ENCODE measurements at regions not wholly inside any gene's neighbourhood (a gene's known extent, or its start where the extent isn't known, plus 50 kb on each side); places are given as distances from the start of the nearest gene placed in this dataset.

DNA sequence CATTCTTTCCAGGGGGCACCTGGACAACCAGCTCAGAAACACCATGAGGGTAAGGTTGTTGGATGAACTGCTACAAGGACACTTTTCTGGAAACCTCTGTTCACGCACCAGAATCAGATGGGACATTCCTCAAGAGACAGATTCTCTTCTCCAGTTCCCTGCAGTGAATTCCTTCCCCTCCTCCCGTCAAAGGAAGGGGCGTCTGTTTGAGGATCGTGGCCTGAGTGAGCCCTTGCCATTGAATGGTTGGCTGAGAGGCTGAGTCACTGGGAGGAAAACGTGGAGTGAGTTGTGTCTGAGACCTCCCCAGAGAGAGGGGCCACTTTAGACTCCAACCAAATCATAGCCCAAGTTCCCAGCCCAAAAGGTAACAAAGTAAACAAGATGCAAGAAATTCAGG lies 79.4 kb upstream of the ZNF507 start:
- Histone ChIP-seq H3K27me3 (peaks cover 0 to 26% of the 10 kb centered on the region in 2 donors), H3K9me3 (no peaks in the 10 kb centered on the region), H3K27ac (no peak overlapping the region), H3K4me3 (no peak overlapping the region), H3K4me1 (no peaks in the 10 kb centered on the region), H3K36me3 (no peaks in the 10 kb centered on the region)
- DNase-seq (no peak), ATAC-seq (no peak)
- intact Hi-C loops (cut with DNase I) = no loop called here
- no peak for TF ChIP-seq CTCF (IDR thresholded peaks at IDR 0.05)

- intact Hi-C loops (cut with DNase I) = no loop called here
- no peak for ATAC-seq
- TF ChIP-seq CTCF (IDR thresholded peaks at IDR 0.05) = no peak
Measured at GRCh38 chr19:32266460-32266859, 79.0 kb upstream of the ZNF507 start.

DNA sequence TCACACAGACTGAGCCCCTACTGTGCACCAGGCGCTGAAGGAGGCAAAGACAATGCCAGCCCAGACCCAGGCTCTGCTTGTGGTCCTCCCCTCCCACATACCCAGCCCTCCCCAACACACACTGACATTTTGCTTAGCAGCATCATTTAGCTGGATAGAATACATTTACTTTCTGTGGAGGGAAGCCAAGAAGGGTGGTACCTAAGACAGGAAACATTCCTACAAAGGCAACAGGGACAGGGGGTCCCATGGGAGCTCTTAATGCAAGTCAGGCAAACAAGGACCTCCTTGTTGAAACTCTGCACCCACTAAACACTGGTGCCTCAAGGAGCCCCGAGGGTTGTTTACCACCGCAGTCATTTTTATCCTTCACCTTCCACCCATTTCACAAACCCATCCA lies 77.0 kb upstream of the ZNF507 start:
- no peak overlapping the region for H3K4me3 ChIP-seq
- H3K9me3 ChIP-seq = no peaks in the 10 kb centered on the region

More at GRCh38 chr19:32266460-32266859, 79.0 kb upstream of the ZNF507 start:
- no peaks in the 10 kb centered on the region for H3K36me3 ChIP-seq
- peaks cover 0 to 27% of the 10 kb centered on the region in 2 donors for H3K27me3 ChIP-seq
- no peak overlapping the region for H3K27ac ChIP-seq
- H3K9me3 ChIP-seq = no peaks in the 10 kb centered on the region
- no peaks in the 10 kb centered on the region for H3K4me1 ChIP-seq
- H3K4me3 ChIP-seq = no peak overlapping the region
- DNase-seq = no peak

GRCh38 chr19:32269831-32270230 lies 75.6 kb upstream of the ZNF507 start:
- Histone ChIP-seq H3K4me1 (no peaks in the 10 kb centered on the region), H3K9me3 (peaks cover 0 to 7% of the 10 kb centered on the region in 2 donors), H3K36me3 (no peaks in the 10 kb centered on the region), H3K27me3 (peaks cover 0 to 21% of the 10 kb centered on the region in 2 donors), H3K27ac (no peak overlapping the region), H3K4me3 (no peak overlapping the region)
- intact Hi-C loops (cut with DNase I) = no loop called here
- no peak for TF ChIP-seq CTCF (IDR thresholded peaks at IDR 0.05)
- DNase-seq (no peak), ATAC-seq (no peak)

More for the DNA sequence above, 77.0 kb upstream of the ZNF507 start:
- no peak for TF ChIP-seq CTCF (IDR thresholded peaks at IDR 0.05)
- H3K36me3 ChIP-seq = no peaks in the 10 kb centered on the region
- intact Hi-C loops (cut with DNase I) = no loop called here
- no peak for DNase-seq
- H3K4me1 ChIP-seq = no peaks in the 10 kb centered on the region
- H3K27ac ChIP-seq = no peak overlapping the region
- peaks cover 0 to 27% of the 10 kb centered on the region in 2 donors for H3K27me3 ChIP-seq
- ATAC-seq = no peak

DNA sequence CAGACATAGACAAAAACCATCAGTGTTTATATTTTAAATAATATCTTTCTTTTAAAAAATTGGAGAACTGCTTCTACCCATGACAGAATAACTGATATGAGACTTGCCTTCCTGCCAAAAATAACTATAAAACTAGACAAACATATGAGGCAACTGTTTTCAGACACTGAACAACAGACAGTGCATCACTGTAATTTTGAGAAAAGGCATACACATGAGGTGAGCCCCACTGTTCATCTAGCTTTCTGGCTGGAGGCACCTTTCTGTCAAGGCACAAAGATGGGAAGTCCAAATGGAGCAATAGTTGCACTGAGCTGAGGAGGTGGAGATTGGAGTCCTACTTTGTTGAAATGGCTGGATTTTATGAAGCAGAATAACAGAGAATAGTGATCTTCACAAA lies 71.9 kb upstream of the ZNF507 start:
- no peak for DNase-seq
- intact Hi-C loops (cut with DNase I) = no loop called here
- no peak for ATAC-seq
- Histone ChIP-seq H3K4me3 (no peak overlapping the region), H3K36me3 (no peaks in the 10 kb centered on the region), H3K27me3 (peaks cover 0 to 22% of the 10 kb centered on the region in 2 donors), H3K27ac (no peak overlapping the region), H3K9me3 (peaks cover 0 to 7% of the 10 kb centered on the region in 2 donors), H3K4me1 (no peaks in the 10 kb centered on the region)
- TF ChIP-seq CTCF (IDR thresholded peaks at IDR 0.05) = no peak
